ENCODE measurements at regions not wholly inside any gene's neighbourhood (a gene's known extent, or its start where the extent isn't known, plus 50 kb on each side); places are given as distances from the start of the nearest gene placed in this dataset.

DNA sequence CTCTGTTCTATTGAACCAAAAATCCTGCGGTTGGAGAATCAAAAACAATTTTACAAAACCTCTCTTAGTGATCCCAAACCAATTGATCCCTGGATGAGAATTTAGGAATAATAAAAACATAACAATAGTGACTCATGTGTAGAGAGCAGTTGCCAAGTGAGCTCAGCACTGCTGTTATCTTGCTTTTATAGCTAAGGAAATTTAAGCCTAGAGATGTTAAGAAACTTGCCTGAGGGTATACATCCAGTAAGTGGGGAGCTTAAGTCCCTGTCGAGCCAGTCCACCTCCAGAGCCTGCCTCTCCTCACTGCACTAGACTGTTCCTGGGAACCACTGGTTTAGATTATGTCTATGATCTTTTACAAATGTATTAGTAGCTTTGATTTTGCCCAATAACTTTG, 358.4 kb upstream of the LMCD1 start:
- H3K27me3 ChIP-seq, result no peaks in the 10 kb centered on the region
- DNase-seq (ENCODE audit: low spot score), result no peak
- no peaks in the 10 kb centered on the region for H3K36me3 ChIP-seq
- no peaks in the 10 kb centered on the region for H3K9me3 ChIP-seq
- H3K27ac ChIP-seq, result no peak overlapping the region
- no peak overlapping the region for H3K4me3 ChIP-seq
- TF ChIP-seq, protein P1, sequence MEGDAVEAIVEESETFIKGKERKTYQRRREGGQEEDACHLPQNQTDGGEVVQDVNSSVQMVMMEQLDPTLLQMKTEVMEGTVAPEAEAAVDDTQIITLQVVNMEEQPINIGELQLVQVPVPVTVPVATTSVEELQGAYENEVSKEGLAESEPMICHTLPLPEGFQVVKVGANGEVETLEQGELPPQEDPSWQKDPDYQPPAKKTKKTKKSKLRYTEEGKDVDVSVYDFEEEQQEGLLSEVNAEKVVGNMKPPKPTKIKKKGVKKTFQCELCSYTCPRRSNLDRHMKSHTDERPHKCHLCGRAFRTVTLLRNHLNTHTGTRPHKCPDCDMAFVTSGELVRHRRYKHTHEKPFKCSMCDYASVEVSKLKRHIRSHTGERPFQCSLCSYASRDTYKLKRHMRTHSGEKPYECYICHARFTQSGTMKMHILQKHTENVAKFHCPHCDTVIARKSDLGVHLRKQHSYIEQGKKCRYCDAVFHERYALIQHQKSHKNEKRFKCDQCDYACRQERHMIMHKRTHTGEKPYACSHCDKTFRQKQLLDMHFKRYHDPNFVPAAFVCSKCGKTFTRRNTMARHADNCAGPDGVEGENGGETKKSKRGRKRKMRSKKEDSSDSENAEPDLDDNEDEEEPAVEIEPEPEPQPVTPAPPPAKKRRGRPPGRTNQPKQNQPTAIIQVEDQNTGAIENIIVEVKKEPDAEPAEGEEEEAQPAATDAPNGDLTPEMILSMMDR (IDR thresholded peaks at IDR 0.05), result no peak
- H3K4me1 ChIP-seq, result no peaks in the 10 kb centered on the region

- H3K4me1 ChIP-seq, result no peaks in the 10 kb centered on the region
- TF ChIP-seq, protein P1 (IDR thresholded peaks at IDR 0.05), result no peak
- H3K27me3 ChIP-seq, result no peaks in the 10 kb centered on the region
- DNase-seq (ENCODE audit: low spot score), result no peak
- H3K4me3 ChIP-seq, result no peak overlapping the region
- H3K36me3 ChIP-seq, result no peaks in the 10 kb centered on the region
- H3K9me3 ChIP-seq, result no peaks in the 10 kb centered on the region
- no peak overlapping the region for H3K27ac ChIP-seq
These were observed 356.0 kb upstream of the LMCD1 start for GRCh38 chr3:8145661-8146060.

GRCh38 chr3:8147711-8148110, 353.9 kb upstream of the LMCD1 start:
- TF ChIP-seq, protein P1 (IDR thresholded peaks at IDR 0.05), result no peak
- DNase-seq (ENCODE audit: low spot score), result no peak
- Histone ChIP-seq H3K4me3 (no peak overlapping the region), H3K36me3 (no peaks in the 10 kb centered on the region), H3K9me3 (no peaks in the 10 kb centered on the region), H3K27ac (no peak overlapping the region), H3K4me1 (no peaks in the 10 kb centered on the region), H3K27me3 (no peaks in the 10 kb centered on the region)

- TF ChIP-seq, protein P1 (IDR thresholded peaks at IDR 0.05), result no peak
- no peak overlapping the region for H3K4me3 ChIP-seq
- no peak for DNase-seq (ENCODE audit: low spot score)
- H3K27ac ChIP-seq, result no peak overlapping the region
- no peaks in the 10 kb centered on the region for H3K36me3 ChIP-seq
- no peaks in the 10 kb centered on the region for H3K4me1 ChIP-seq
- H3K9me3 ChIP-seq, result no peaks in the 10 kb centered on the region
- no peaks in the 10 kb centered on the region for H3K27me3 ChIP-seq
These were observed 348.7 kb upstream of the LMCD1 start for GRCh38 chr3:8152821-8153418.

GRCh38 chr3:8153800-8154199, 347.8 kb upstream of the LMCD1 start:
- H3K9me3 ChIP-seq, result no peaks in the 10 kb centered on the region
- H3K27me3 ChIP-seq, result no peaks in the 10 kb centered on the region
- no peaks in the 10 kb centered on the region for H3K4me1 ChIP-seq
- H3K4me3 ChIP-seq, result no peak overlapping the region
- H3K36me3 ChIP-seq, result no peaks in the 10 kb centered on the region
- no peak for DNase-seq (ENCODE audit: low spot score)
- H3K27ac ChIP-seq, result no peak overlapping the region
- TF ChIP-seq, protein P1 (IDR thresholded peaks at IDR 0.05), result no peak

GRCh38 chr3:8154617-8155016, 347.0 kb upstream of the LMCD1 start:
- TF ChIP-seq, protein P1 (IDR thresholded peaks at IDR 0.05), result no peak
- no peaks in the 10 kb centered on the region for H3K9me3 ChIP-seq
- no peaks in the 10 kb centered on the region for H3K4me1 ChIP-seq
- no peaks in the 10 kb centered on the region for H3K27me3 ChIP-seq
- no peaks in the 10 kb centered on the region for H3K36me3 ChIP-seq
- no peak overlapping the region for H3K4me3 ChIP-seq
- no peak overlapping the region for H3K27ac ChIP-seq
- DNase-seq (ENCODE audit: low spot score), result no peak
